ENCODE measurements at regions not wholly inside any gene's neighbourhood (a gene's known extent, or its start where the extent isn't known, plus 50 kb on each side); places are given as distances from the start of the nearest gene placed in this dataset.

DNA sequence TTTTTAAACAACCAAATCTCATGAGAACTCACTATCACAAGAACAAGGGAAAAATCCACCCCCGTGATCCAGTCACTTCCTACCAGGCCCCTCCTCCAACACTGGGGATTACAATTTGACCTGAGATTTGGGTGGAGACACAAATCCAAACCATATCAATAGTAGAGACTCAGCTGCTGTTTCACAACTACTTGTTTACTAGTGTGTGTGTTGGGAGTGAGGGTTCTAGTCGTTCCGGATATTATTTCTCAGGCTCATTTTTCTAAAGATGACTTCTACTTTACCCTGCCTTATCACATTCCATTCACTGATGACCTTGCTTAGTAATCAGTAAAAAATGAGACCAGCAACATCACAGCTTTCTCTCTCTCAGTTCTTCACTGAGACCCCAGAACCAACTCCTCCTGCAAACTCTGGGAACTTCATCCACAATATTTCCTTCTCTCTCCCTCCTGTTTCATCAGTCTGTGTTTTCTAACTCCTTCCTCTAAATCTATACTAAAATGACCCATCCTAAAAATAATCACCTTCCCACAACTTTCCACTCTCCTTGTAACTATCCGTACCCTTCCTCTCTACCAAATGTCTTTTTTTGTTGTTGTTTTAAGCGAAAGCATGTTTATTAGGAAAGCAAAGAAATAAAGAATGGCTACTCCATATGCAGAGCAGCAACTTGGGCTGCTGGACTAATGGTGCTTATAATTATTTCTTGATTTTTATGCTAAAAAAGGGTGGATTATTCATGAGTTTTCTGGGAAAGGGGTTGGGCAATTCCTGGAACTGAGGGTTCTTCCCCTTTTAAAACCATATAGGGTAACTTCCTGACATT is 121.5 kb upstream of the SPRY4 start:
- Histone ChIP-seq H3K27ac (no peak overlapping the region), H3K9me3 (no peaks in the 10 kb centered on the region), H3K9ac (ENCODE audit: low read depth in 2 of 2, low read length in 2 of 2) (no peak overlapping the region), H3K36me3 (no peaks in the 10 kb centered on the region), H3K4me3 (no peak overlapping the region), H3K4me1 (no peaks in the 10 kb centered on the region), H3K27me3 (no peaks in the 10 kb centered on the region)
- TF ChIP-seq, protein P1, sequence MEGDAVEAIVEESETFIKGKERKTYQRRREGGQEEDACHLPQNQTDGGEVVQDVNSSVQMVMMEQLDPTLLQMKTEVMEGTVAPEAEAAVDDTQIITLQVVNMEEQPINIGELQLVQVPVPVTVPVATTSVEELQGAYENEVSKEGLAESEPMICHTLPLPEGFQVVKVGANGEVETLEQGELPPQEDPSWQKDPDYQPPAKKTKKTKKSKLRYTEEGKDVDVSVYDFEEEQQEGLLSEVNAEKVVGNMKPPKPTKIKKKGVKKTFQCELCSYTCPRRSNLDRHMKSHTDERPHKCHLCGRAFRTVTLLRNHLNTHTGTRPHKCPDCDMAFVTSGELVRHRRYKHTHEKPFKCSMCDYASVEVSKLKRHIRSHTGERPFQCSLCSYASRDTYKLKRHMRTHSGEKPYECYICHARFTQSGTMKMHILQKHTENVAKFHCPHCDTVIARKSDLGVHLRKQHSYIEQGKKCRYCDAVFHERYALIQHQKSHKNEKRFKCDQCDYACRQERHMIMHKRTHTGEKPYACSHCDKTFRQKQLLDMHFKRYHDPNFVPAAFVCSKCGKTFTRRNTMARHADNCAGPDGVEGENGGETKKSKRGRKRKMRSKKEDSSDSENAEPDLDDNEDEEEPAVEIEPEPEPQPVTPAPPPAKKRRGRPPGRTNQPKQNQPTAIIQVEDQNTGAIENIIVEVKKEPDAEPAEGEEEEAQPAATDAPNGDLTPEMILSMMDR (IDR thresholded peaks at IDR 0.05) = no peak
- DNase-seq = no peak
- intact Hi-C loops (cut with DNase I) = no loop called here

DNA sequence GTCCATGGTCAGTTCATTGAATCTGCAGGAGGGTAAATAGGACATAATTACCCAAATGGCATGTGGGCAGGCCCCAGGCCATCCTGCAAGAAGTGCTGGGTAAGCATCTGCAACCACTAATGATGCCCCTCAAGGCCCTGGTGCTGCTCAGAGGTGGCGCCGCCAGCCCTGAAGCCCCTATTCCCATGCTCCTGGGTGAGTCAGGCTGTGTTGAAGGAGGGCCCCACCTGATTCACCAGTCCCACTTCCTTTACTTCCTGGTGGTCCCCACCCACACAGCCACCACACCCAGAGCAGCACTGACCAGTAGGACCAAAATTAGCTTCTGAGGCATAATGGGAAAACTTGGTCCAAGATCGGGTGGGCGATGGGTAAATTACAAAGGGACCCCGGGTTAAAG is 120.4 kb upstream of the SPRY4 start:
- TF ChIP-seq, protein P1 (IDR thresholded peaks at IDR 0.05) = no peak
- Histone ChIP-seq H3K36me3 (no peaks in the 10 kb centered on the region), H3K9ac (ENCODE audit: low read depth in 2 of 2, low read length in 2 of 2) (no peak overlapping the region), H3K27me3 (no peaks in the 10 kb centered on the region), H3K27ac (no peak overlapping the region), H3K9me3 (no peaks in the 10 kb centered on the region), H3K4me1 (no peaks in the 10 kb centered on the region), H3K4me3 (no peak overlapping the region)
- intact Hi-C loops (cut with DNase I) = no loop called here
- no peak for DNase-seq

- intact Hi-C loops (cut with DNase I) = no loop called here
- H3K27ac ChIP-seq = no peak overlapping the region
Measured at GRCh38 chr5:142441616-142442015, 116.8 kb upstream of the SPRY4 start.

DNA sequence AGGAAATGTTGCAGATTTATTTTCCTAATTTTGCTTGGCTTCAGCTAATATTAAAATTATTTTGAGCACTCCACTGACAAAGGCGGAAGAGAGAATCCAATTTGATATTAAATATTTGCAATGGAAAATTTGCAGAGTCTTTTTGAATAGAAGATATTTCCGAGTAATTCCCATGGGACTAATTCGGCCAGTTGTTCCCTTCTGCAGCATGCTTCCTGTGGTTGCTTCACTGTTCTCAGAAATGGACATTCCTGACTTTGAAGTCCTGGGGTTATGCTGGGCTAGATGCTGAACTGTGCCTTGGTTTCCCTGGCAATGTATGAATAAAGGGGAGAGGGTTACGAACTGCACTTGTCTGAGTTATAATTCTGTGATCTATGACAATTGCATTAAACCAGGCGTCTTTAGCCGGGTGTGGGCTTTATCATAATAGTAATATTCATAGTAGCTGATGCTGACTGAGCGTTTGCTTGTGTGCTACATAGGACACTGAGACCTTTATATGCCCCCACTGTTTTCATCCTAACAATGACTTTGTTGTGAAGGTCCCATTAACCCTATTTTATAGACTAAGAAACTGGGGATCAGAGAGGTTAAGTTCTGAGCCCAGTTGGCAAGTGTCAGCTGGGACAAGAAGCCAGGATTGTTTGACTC is 114.5 kb upstream of the SPRY4 start:
- H3K9ac ChIP-seq (ENCODE audit: low read depth in 2 of 2, low read length in 2 of 2) = no peak overlapping the region
- H3K27ac ChIP-seq = no peak overlapping the region
- no peaks in the 10 kb centered on the region for H3K27me3 ChIP-seq
- H3K9me3 ChIP-seq = no peaks in the 10 kb centered on the region
- H3K4me3 ChIP-seq = no peak overlapping the region
- H3K36me3 ChIP-seq = no peaks in the 10 kb centered on the region
- TF ChIP-seq, protein P1 (IDR thresholded peaks at IDR 0.05) = no peak
- DNase-seq = no peak
- intact Hi-C loops (cut with DNase I) = no loop called here
- no peaks in the 10 kb centered on the region for H3K4me1 ChIP-seq

More at GRCh38 chr5:142441616-142442015, 116.8 kb upstream of the SPRY4 start:
- H3K9me3 ChIP-seq = no peaks in the 10 kb centered on the region
- H3K27me3 ChIP-seq = no peaks in the 10 kb centered on the region
- H3K36me3 ChIP-seq = no peaks in the 10 kb centered on the region
- no peak overlapping the region for H3K9ac ChIP-seq (ENCODE audit: low read depth in 2 of 2, low read length in 2 of 2)
- no peak for DNase-seq
- TF ChIP-seq, protein P1 (IDR thresholded peaks at IDR 0.05) = no peak
- H3K4me1 ChIP-seq = no peaks in the 10 kb centered on the region
- H3K4me3 ChIP-seq = no peak overlapping the region

DNA sequence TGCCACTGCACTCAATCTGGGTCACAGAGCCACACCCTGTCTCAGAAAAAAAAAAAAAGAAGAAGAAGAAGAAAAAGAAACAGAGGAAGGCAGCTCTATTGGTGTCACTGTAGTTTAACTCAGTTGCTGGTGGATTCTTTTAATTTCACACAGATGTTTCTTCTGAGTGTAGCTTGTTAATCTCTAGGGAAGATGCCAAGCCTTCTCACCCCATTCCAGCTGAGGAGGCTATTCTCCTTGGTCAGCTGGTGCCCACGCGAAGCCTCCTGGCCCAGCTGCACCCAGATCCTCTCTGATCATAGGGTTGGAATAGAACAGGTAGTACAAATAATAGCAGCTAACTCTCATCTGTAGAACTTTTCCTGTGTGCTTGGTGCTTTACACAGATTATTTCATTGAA is 113.8 kb upstream of the SPRY4 start:
- H3K27ac ChIP-seq = no peak overlapping the region
- no peak for DNase-seq
- no peaks in the 10 kb centered on the region for H3K27me3 ChIP-seq
- no peaks in the 10 kb centered on the region for H3K36me3 ChIP-seq
- no peaks in the 10 kb centered on the region for H3K9me3 ChIP-seq
- H3K4me3 ChIP-seq = no peak overlapping the region
- H3K9ac ChIP-seq (ENCODE audit: low read depth in 2 of 2, low read length in 2 of 2) = no peak overlapping the region
- TF ChIP-seq, protein P1 (IDR thresholded peaks at IDR 0.05) = no peak
- intact Hi-C loops (cut with DNase I) = no loop called here
- no peaks in the 10 kb centered on the region for H3K4me1 ChIP-seq

Measured in colonic mucosa (tissue), 4 donors.